T-helper 9 cell (primary cell): ENCODE measurements at regions not wholly inside any gene's neighbourhood (a gene's known extent, or its start where the extent isn't known, plus 50 kb on each side); places are given as distances from the start of the nearest gene placed in this dataset.

Experiments
- DNase-seq: peaks from one replicate; pipeline ENCODE4 v3.0.0-alpha.2; 2020

DNA sequence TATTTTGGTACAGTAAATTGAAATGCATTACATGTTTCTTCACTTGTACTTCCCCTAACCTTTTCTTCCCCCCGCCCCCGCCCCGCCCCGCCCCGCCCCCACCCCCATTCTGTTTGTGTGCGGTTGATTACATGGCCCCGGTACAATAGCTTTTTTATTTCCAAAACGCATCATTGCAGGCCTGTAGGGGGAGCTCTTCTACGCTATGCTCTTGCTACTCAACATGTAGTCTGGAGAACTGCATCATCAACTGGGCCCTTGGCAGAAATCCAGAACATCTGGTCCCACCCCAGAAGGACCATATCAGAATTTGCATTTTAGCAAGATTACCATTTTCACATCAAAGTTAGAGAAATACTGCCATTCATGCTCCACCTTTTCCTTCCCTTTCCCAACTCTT is 333.3 kb upstream of the DDX53 start:
- DNase-seq = no peak

DNA sequence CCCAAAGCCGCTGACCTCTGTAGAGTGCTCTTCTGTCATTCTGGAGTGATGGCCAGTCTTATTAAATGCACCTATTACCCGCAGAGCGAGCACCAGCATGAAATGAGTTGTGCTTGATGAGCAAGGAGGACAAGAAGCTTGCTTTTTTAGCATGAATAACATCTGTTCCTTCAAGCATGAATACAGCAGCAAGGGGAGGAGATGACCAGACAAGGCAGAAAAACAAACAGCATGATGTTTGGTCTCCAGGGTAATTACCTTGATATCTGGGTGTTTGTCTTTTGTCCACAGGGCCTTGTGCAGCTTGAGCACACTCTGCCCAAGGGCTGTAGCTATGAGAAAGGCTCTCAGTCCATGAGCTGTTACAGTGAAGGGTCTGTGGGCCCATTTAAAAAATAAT is 324.8 kb upstream of the DDX53 start:
- DNase-seq = no peak

DNA sequence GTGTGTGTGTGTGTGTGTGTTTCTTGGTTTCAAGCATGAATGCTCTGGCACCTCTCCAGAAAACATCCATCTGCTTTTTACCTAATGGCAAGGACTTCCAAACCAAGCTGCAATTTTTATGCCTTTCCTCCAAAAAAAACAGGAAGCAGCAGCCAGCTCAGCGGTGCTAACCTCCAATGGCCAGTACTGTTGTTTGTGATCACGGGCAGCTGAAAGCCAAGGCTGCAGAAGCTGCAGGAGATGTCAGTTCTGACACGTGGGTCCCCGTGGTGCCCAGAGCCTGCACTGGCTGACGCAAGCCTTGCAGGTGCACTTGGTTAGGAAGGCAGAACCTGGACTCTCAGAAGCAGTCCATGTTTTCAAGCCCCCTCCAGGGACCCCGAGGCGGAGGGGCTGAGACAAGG is 313.6 kb upstream of the DDX53 start:
- no peak for DNase-seq

DNA sequence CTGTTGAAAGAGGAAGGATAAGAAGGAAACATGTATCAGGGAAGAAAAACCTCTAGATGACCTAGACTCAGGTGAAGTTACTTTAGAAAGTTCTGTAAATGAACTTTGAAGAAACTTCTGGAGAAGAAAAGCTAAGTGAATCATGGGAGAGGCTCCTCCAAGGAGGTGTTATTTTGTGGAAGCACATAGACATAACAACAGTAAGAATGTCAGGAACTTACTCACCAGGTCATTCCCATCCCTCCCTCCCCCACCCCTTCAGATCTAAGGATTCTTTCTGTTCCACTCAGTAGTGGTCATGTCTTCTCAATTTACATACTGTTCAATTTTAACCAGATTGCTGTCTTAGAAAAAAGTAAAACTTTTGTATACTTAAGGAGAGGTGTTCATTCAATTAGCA is 310.5 kb upstream of the DDX53 start:
- no peak for DNase-seq

DNA sequence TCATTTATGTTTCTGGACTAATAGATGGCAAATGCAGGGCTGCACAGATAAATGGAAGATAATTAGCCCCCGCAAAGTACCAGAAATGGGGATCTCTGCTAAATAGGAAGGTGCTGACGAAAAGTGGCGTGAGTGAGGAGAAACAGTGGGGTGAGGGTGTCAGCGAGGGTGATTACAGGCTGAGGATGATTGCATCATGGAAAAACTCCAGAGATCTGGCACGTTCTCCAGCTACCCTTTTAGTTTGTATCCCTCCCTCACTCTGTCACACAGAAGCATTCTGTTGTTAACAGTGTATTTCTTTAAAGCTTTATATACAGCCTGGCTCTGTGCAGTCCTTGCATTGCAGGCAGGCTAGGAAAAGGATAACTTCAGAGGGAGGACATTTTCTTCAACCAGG is 309.6 kb upstream of the DDX53 start:
- DNase-seq = no peak

DNA sequence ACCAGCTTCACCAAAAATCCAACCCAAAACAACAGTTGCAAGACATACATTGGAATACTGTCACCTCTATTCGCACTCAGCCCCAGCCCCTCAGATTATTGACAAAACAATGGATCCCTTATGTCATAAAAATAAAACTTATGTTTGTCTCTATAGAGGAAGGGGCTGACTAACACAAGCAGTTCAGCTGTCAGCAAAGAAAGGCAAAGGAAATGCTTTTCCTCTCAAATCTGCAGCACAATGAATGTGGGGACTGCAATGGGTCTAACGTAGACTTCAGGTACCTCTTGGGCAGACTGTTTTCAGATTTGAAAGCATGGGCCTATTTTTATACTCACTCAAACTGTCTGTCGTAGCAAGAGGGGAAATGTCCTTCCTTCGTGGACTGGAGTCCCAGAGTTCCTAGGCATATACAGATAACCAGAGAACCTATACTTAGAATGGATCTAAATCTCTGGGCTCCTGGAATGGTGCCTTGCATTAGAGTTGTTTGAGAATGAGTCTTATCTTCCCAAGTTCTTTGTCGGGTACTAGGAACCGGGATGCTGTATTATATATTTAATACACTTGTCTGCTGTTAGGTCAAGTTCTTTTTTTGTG is 307.7 kb upstream of the DDX53 start:
- no peak for DNase-seq

DNA sequence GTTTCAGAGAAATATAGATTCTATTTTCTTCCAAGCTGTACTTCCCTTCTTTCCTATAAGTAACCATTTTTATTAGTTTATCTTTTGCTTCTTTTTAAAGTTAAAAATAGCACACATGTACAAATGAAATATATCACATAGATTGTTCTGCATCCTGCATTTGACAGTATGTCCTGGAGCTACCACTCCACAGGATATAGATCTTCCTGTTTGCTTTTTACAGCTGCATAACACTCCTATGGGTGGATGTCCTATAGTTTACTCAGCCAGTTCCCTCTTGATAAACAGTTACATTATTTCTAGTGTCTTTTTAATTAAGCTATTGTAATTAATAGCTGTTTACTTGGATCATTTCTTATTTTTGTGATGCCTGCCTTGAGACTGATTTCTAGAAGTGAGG is 301.6 kb upstream of the DDX53 start:
- no peak for DNase-seq

DNA sequence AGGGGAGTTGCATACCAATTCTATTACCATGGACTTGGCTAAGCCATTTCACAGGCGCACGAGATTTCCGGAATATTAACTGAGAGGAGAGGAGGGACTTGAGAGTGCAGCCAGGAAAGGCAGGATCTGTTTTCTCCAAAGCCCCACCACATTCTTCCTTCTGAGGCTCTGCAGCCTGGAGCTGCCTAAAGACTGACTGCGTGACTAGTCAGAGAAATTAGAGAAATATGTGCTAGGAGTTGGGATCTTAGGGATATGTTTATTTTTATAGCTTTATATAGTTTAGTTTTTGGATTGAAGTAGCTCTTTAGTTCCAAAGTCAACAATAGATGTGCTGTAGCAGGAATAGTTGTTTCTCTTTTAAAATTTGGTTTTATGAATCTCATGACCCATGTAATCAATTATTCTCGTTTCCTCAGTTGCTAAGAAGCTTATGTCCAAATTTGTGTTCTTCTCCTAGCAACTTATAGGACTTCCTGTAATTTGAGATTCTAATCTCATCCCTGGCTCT is 300.1 kb upstream of the DDX53 start:
- no peak for DNase-seq

DNA sequence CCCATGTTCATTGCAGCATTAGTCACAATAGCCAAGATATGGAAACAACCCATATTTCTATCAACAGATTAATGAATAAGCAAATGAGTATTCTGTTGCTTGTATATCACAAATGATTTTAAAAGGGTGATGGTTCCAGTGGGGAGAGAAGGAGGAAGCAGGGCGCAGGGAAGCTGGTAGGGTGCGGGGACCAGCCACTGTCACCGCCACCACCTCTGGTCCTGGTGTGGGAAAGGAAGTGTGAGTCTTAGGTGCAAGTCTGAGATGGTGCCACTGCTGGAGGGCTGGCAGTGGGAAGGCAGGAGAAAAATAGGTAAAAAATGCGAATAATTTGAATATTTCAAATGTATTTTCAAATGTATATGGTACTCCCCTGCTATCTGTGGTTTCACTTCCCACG is 286.8 kb upstream of the DDX53 start:
- no peak for DNase-seq

DNA sequence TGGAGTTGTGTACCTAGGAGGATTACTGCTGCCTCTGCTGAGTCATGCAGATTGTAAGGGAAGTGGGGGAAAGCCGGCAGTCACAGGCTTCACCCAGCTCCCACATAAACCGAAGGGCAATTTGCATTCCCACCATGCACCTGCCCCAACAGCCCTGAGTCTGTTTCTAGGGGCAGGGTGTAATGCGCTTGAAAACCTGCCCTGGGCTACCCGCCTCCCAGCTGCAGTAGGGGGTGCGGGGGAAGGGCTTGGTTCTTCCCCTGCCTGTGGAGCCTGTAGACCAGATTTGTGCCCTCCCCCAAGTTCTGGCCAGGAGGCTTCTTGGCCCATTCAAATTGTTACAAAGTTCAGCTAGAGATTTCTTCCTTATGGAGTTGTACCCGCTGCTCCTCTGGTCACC is 269.2 kb upstream of the DDX53 start:
- no peak for DNase-seq

DNA sequence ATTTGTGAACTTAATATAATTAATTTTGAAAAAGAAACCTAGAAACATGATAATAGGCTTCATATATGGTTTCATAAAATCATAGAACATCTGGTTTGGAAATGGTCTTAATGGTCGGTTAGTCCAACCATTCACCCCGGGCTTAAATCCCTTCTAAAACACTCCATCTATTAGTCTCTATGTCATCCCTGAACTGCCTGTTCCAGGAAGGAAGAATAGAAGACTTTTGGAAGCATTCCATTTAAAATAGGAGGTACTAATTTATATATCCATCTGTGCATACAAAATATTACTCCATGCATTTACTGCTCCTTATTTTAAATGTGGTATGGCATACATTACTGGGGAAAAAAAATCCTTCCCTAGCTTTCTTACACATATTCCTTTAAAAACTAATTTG is 262.2 kb upstream of the DDX53 start:
- no peak for DNase-seq

DNA sequence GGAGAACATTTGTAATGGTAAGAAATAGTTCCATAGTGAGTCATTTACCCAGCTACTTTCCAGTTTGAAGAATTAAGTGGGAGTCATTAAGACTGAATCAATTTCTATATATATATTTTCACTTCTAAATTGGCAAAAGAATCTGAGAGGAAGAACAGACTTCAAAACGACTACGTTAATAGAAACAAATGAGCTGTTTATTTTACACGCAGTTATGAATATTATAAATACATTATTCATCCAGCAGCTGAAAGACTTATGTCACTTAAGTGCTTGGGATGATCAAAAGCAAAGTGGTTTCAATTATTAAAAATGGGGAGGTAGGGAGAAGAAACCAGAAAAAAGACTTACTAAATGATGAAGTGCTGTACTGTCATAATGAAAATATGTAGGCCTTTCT is 260.5 kb upstream of the DDX53 start:
- DNase-seq = no peak

DNA sequence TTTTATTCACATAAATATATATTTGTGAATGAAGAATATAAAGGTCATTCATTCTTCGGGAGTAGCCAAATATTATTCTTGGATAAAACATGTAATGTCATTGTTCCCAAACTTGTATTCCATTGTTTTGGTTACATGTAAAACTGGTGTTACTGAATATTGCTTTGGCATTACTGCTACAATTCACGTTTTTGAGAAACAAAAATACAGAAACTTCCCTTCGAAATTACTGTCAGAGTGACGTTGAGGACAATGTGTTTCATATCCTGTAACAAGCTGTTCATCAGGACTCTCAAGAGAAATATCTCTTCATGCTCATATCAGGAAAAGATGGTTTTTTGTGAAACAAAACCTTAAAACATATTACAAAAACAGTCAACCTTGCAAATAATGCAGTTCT is 258.9 kb upstream of the DDX53 start:
- no peak for DNase-seq

DNA sequence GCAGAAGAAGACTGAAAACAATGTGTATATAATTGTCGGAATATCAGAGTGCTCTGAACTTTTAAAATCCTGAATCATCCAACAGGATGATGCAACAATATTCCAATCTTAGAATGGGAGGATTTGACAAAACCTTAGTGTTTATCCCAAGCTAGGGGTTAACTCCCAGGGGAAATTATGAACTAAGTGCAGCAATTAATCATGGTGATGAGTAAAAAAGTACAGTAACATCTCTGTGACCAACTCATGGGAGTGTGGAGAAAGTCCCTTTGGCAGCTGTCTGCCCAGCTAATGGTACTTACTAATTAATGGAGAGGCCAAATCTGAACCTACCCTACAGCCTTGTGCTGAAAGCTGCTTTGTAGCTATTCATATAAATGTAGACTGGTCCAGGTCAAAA is 257.6 kb upstream of the DDX53 start:
- no peak for DNase-seq

DNA sequence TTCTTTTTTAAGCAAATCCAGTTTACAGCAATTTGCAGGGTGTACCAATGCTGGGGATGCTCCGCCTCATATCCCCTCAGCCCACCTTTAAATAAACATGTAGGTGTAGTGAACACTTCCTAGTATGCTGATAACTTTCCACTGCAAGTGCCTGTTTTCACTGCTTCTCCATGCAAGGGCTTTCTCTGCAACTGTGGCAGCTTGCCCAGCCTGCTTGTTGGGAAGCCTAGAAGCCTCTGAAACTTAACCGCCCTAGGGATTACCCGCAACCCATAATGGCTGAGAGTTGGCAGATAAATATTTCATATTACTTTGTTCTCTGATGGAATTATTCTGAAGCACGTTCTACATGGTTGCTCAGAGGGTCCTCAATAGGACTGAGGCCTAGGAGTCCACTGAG is 253.7 kb upstream of the DDX53 start:
- DNase-seq = no peak

DNA sequence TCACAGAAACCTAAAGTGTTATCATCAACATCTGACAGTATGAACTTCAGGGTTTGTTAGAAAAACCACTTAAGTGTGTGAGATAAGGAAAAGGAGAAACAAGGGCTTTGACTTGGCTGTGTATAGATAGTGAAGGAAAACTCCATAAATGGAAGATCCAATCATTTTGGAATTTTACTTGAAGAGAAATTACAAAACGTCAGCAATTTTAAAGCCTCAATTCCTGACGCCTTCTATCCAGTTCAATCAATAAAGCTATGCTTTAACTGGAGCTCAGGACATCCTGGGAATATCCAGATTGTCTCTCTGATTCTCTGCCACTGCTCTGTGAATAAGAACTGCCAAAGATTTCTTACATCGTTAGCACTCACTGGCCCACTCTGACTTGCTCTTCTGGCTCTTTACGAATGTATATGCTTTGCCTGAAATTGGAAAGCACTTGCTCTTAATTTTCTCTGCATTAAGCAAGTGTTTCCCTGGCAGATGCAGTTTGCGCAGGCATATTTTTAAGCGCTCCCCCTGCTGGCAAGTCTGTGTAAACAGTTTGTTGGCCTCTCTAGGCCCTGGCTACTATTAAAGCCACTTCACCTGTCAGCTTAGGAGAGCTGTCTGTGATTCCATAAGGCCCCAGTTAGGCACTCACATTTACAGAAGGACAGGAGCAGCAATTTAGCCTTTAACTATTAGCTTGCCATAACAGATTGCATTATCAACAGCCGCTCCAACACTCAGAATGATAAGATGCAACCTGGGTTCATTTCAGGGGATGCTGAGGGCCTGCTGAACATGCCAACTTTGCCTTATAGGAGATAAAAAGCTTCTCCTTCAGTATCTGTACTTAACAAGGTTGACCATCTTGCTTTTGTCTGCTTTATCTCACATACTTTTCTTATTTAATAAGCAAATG is 251.4 kb upstream of the DDX53 start:
- DNase-seq = peak; percentile 25

DNA sequence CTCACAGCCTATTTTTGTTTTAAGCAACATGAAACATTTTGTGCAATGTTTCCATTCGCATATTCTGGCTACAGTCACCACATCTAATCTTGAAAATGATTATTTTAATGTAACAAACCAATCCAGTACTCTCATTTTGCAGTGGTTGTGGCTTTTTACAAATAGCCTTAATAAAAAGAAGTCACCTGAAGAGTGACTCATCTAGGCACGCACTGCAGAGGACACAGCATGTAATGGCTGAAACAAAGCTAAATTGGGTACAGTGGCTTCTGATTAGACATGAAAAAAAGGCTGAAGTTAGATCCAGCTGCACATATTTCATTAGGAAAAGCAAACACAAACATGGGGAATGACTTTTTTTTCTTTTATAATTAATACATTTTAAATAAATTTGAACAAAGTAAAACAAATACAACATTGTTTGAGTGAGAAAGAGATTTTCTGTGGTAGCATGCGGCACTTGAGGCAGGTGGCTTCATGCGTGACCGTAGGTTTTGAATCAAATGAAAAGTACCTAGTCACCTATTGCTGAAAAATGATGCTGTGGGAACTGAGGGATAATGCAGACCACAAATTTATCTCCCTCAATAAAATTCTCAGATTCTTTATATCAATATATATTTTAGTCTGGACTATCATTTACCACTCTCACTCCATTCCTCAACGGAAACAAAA is 240.8 kb upstream of the DDX53 start:
- no peak for DNase-seq

DNA sequence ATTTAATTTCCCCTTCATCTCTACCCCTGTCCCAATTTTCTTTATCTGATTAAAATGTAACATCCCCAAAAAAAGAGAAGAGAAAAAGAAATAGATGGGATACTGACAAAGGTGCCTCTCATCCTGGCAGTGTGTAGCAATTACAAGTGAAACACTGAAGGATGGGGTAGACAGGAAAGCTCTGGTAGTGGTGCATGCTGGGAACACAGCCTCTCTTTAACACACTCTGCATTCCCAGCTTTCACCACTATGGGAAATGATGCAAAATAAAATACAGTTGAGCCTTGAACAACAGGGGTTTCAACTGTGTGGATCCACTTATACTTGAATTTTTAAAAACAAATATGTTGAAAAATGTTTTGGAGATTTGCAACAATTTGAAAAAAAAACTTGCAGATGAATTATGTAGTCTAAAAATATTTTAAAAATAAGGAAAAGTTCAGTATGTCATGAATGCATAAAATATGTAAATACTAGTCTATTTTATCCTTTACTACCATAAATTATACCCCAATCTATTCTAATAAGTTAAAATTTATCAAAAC is 239.2 kb upstream of the DDX53 start:
- DNase-seq = no peak

DNA sequence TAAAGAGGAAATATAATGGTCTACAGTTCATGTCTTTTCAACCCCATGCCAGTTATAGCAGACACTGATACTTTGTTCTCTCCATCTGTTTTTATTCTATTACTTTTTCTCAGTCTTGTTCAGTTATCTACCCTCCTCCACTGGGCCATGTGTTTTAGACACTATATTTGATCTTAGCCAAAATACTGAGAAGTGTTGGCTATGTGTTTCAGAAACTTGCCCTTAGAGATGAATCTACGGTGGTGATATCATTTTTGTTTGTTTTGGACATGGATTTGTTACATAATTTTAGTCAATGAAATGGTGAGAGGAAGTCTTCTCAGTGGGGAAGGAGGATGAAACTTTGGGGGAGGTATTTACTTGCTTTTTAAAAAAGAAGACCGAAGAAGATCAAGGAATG is 211.5 kb upstream of the DDX53 start:
- no peak for DNase-seq

DNA sequence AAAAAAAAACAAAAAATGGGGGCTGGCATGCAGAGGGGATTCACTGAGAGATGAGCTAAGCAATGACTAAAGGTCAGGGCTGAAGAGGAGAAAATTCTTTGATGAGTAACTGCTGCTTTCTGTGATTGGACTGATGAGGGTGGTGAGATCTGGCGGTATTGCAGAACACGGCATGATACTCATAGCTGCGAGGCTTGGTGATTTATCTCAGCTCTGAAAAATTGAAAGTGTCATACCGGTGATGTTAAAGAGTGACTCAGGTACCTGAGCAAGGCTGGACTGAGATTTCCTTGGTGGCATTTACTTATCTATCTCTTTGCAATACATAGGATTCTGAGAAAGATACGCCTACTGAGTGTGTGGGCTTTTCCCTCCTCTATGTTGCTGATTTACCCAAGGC is 204.1 kb upstream of the DDX53 start:
- DNase-seq = no peak

DNA sequence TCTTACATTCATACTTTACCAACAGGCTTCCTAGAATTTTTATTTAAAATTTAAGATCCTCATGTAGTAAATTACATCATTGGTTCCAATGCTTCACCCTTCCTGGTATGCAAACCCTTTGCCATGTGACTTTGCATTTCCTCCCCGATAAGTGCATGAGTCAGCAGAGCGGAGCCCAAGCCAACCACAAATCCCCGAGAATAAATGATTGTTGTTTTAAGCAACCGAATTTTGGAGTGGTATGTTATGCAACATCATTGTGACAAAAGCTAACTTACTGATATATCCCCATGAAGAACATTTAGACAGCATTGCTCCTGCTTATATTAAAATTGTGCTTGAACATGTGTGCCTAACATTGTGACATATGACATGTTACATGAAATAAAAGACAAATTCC is 199.4 kb upstream of the DDX53 start:
- no peak for DNase-seq

DNA sequence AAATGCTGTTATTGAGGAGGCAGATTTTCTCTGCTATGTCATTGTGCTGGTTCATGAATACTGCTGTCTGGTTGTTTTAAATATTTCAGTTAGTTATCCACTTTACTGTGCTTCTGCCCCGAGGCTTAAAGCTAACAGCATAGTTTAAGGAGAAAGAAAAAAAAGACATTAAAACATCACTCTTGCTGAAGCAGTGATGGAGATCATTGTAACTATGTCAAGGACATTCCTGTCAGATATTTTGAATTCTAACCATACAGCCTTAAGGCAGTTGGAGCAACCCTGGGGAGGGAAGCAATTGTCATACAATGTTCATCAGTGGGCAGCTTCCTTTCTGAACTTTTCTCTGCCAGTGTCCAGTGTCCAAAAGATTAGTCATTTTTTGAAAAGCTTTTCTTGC is 199.0 kb upstream of the DDX53 start:
- DNase-seq = no peak

DNA sequence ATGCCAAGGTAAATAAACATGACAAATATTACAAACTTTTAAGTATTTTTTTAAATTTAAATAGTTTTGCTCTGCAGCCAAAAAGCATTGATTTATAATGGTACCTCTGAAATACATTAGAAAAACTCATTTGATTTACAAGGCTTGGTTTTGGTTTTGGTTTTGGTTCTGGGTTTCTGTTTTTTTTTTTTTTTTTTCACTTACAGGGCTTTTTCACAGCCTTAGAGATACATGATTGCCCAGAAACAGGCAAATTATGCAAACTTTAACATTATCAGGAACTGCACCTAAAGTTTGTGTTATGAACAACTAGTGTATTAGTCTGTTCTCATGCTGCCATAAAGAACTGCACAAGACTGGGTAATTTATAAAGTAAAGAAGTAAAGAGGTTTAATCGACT is 196.4 kb upstream of the DDX53 start:
- DNase-seq = no peak

DNA sequence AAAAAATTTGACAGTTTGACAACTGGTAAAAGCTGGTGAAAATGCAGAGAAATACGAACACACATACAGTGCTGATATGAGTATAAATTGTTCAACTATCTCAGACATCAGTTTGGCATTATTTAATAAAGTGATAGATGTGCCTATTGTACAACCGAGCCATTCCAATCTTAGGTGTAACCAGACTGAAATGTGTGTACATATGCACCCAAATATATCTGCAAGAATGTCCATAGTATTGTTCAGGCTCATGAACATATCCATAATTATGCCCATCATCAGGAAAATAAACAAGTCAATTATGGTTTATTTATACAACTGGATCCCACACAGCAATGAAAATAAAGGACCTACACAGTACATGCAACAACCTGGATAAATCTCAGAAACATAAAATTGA is 188.9 kb upstream of the DDX53 start:
- no peak for DNase-seq
